Vagina (tissue), 2 donors: ENCODE measurements at regions not wholly inside any gene's neighbourhood (a gene's known extent, or its start where the extent isn't known, plus 50 kb on each side); places are given as distances from the start of the nearest gene placed in this dataset.
A peak's percentile ranks its signal among the peaks of the same experiment; 100 is the strongest.

Source experiments
- POLR2A ChIP-seq, 2 donors: fragments of 450-650 bp; IDR thresholded peaks; one replicate each; pipeline ENCODE4 v1.6.1; 2017; ENCODE audit warnings: antibody characterized with exemption in 2 of 2, mild to moderate bottlenecking in 2 of 2, moderate library complexity in 2 of 2
- POLR2AphosphoS5 ChIP-seq, 2 donors: sonication (generic); formaldehyde crosslinking; IDR thresholded peaks; one replicate each; pipeline ENCODE4 v1.9.0; 2017; ENCODE audit warnings: antibody characterized with exemption in 2 of 2, mild to moderate bottlenecking in 2 of 2, low read depth in 1 of 2; ENCODE audit not compliant: insufficient read depth in 1 of 2
- TF ChIP-seq, protein P1 (sequence below), 3 experiments: fragments of 450-650 bp in 2 of 3; fragments of 200-600 bp in 1 of 3; sonication (generic) in 1 of 3; IDR thresholded peaks; one replicate each; pipeline ENCODE4 v1.5.1; 2017 to 2019; ENCODE audit warnings: antibody characterized with exemption in 3 of 3, mild to moderate bottlenecking in 2 of 3, moderate library complexity in 2 of 3

DNA sequence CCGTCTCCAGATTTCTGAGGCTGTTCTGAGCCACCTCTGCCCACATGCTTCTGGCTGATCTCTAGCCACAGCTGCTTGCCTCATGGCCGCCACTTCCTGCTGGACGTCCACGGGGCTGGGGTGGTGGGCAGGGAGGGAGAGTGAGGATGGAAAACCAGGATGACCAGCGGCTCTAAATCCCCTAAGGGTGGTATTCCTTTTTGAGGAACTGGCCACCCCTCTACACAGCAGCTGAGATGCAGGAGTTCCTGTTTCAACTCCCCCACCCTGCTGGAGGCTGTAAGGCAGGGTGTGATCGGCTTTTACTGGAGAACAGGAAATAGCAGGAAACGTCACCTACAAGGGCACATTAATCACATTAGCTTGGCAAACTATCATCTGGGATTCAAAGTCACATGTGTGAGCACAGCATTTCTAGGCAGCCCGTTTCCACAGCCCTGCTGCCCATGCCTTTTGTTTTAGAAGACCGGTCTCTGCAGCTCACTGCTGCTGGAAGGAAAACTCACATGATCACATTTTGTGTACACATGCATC lies 181.6 kb upstream of the ECI2 start:
- TF ChIP-seq, protein P1, sequence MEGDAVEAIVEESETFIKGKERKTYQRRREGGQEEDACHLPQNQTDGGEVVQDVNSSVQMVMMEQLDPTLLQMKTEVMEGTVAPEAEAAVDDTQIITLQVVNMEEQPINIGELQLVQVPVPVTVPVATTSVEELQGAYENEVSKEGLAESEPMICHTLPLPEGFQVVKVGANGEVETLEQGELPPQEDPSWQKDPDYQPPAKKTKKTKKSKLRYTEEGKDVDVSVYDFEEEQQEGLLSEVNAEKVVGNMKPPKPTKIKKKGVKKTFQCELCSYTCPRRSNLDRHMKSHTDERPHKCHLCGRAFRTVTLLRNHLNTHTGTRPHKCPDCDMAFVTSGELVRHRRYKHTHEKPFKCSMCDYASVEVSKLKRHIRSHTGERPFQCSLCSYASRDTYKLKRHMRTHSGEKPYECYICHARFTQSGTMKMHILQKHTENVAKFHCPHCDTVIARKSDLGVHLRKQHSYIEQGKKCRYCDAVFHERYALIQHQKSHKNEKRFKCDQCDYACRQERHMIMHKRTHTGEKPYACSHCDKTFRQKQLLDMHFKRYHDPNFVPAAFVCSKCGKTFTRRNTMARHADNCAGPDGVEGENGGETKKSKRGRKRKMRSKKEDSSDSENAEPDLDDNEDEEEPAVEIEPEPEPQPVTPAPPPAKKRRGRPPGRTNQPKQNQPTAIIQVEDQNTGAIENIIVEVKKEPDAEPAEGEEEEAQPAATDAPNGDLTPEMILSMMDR (IDR thresholded peaks at IDR 0.05): no peak
- TF ChIP-seq POLR2AphosphoS5 (IDR thresholded peaks at IDR 0.05; ENCODE audit: insufficient read depth in 1 of 2, low read depth in 1 of 2): peak; percentile 56 to 92
- TF ChIP-seq POLR2A (IDR thresholded peaks at IDR 0.05): no peak
